Tibial nerve (tissue), 4 donors: ENCODE measurements at regions not wholly inside any gene's neighbourhood (a gene's known extent, or its start where the extent isn't known, plus 50 kb on each side); places are given as distances from the start of the nearest gene placed in this dataset.

Experiments used
- DNase-seq, 2 donors: peaks; one replicate each; pipeline ENCODE4 v3.0.0-alpha.2; 2019; ENCODE audit warnings: low spot score in 2 of 2
- H3K27ac ChIP-seq, 4 donors: fragments of 200-600 bp; sonication (generic) in 3 of 4; one replicate each; pipeline ENCODE4 v1.5.1; 2017 to 2019; ENCODE audit warnings: mild to moderate bottlenecking in 1 of 4
- H3K27me3 ChIP-seq, 2 donors: fragments of 200-600 bp; sonication (generic) in 1 of 2; one replicate each; pipeline versions ENCODE4 v1.5.1 to v1.6.0; 2017 to 2019
- H3K36me3 ChIP-seq, 3 donors: fragments of 200-600 bp; sonication (generic); one replicate each; pipeline ENCODE4 v1.5.1; 2018 to 2019
- H3K4me1 ChIP-seq, 4 donors: fragments of 200-600 bp; sonication (generic) in 3 of 4; one replicate each; pipeline ENCODE4 v1.5.1; 2017 to 2019
- H3K4me3 ChIP-seq, 4 donors: fragments of 200-600 bp; sonication (generic) in 3 of 4; one replicate each; pipeline ENCODE4 v1.5.1; 2017 to 2019; ENCODE audit warnings: mild to moderate bottlenecking in 1 of 4, moderate library complexity in 1 of 4
- H3K9me3 ChIP-seq, 4 donors: fragments of 200-600 bp; sonication (generic) in 3 of 4; one replicate each; pipeline ENCODE4 v1.5.1; 2017 to 2019
- CTCF ChIP-seq, 5 experiments: fragments of 200-600 bp in 3 of 5; fragments of 450-650 bp in 2 of 5; sonication (generic) in 3 of 5; IDR thresholded peaks; one replicate each; pipeline ENCODE4 v1.5.1; 2016 to 2019; ENCODE audit warnings: antibody characterized with exemption in 5 of 5, mild to moderate bottlenecking in 3 of 5, moderate library complexity in 2 of 5
- EP300 ChIP-seq, 2 donors: sonication (generic); formaldehyde crosslinking; IDR thresholded peaks; one replicate each; pipeline ENCODE4 v1.6.1; 2017; ENCODE audit warnings: antibody characterized with exemption in 2 of 2, mild to moderate bottlenecking in 1 of 2
- POLR2A ChIP-seq, 2 donors: fragments of 450-650 bp; IDR thresholded peaks; one replicate each; pipeline ENCODE4 v1.6.1; 2017; ENCODE audit warnings: antibody characterized with exemption in 2 of 2, mild to moderate bottlenecking in 2 of 2, moderate library complexity in 2 of 2
- WGBS, 2 donors: methylation state at CpG; one replicate each; pipeline ENCODE4 v1.1.5; 2018; 5-methylcytosine and 5-hydroxymethylcytosine counted together

DNA sequence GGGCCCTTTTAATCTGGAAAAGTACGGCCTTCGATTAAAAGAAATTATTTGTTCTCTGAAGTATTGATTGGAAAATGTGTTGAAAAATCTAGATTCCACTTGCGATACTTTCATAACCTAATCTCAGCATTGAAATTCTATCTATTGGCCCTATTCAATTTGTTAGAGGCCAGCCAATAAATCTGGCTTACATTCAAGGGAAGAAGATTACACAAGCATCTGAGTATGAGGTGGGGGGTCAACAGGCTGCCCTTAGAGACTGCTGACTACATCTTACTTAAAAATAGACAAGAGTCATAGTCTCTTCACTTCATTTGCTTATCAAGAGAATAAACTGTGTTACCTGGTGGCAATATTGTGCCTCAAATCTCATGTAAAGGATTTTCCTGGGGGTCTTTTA is 248.0 kb upstream of the KCNIP4 start:
- TF ChIP-seq CTCF (IDR thresholded peaks at IDR 0.05) (no peak), POLR2A (IDR thresholded peaks at IDR 0.05) (no peak), EP300 (IDR thresholded peaks at IDR 0.05) (no peak)
- Histone ChIP-seq H3K4me3 (no peak overlapping the region), H3K27ac (no peak overlapping the region), H3K9me3 (no peaks in the 10 kb centered on the region), H3K27me3 (no peaks in the 10 kb centered on the region), H3K4me1 (no peaks in the 10 kb centered on the region), H3K36me3 (no peaks in the 10 kb centered on the region)
- 84 to 90% methylated on average over 3 of the region's 3 CpGs for WGBS, 2 donors
- DNase-seq: no peak

DNA sequence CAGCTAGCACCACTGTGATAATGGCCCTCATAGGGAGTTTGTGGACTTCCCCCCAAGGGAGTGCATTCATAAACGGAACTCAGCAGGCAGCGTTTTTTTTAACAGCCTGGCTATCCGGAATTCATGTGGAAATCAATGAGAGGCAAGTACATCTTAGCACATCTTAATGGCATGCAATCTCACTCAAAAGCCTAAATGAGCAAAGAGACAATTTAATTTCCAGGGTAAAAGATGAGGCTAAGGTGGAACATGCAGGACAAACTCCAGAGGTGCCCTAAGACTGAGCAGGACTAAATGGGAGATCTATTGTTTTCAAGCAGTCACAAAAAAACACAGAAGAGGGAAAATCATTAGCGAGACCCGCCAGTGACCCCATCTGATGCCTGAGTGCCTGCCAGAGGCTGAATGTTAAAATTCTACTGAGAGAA is 243.5 kb upstream of the KCNIP4 start:
- TF ChIP-seq POLR2A (IDR thresholded peaks at IDR 0.05): no peak
- no peak for TF ChIP-seq CTCF (IDR thresholded peaks at IDR 0.05)
- no peak for TF ChIP-seq EP300 (IDR thresholded peaks at IDR 0.05)
- DNase-seq: no peak
- WGBS, 2 donors: 5 to 13% methylated on average over 5 of the region's 5 CpGs

GRCh38 chr4:22191565-22191964 is 243.0 kb upstream of the KCNIP4 start:
- H3K4me3 ChIP-seq: no peak overlapping the region
- WGBS, 2 donors: 62 to 63% methylated on average over 2 of the region's 2 CpGs
- TF ChIP-seq EP300 (IDR thresholded peaks at IDR 0.05): no peak
- TF ChIP-seq POLR2A (IDR thresholded peaks at IDR 0.05): no peak
- no peak for TF ChIP-seq CTCF (IDR thresholded peaks at IDR 0.05)
- H3K27ac ChIP-seq: no peak overlapping the region
- no peaks in the 10 kb centered on the region for H3K27me3 ChIP-seq
- DNase-seq: no peak
- no peaks in the 10 kb centered on the region for H3K4me1 ChIP-seq
- H3K36me3 ChIP-seq: no peaks in the 10 kb centered on the region
- no peaks in the 10 kb centered on the region for H3K9me3 ChIP-seq

More for the DNA sequence above, 243.5 kb upstream of the KCNIP4 start:
- H3K27ac ChIP-seq: no peak overlapping the region
- H3K9me3 ChIP-seq: no peaks in the 10 kb centered on the region
- H3K27me3 ChIP-seq: no peaks in the 10 kb centered on the region
- no peak overlapping the region for H3K4me3 ChIP-seq
- no peaks in the 10 kb centered on the region for H3K36me3 ChIP-seq
- no peaks in the 10 kb centered on the region for H3K4me1 ChIP-seq

DNA sequence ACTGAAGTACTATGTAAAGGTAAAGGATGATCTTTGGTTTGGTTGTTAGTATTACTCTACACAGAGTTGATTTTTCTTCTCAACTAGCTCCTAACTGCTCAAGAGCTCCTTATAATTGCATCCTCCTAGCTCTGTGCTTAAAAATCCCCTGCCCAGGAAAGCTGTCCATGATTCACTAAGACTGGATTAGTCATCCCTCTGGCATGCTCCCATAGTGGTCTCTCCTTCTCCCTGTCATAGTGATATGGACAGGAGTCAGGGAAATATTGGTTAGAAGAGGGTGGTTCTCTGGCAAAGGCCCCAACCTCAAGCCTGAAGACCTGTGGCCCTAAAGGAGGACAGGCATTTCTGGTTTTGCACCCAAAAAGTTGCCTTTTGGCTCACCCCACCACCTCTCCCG is 242.3 kb upstream of the KCNIP4 start:
- H3K27ac ChIP-seq: no peak overlapping the region
- WGBS, 2 donors: 77 to 80% methylated on average over 1 of the region's 1 CpG
- H3K36me3 ChIP-seq: no peaks in the 10 kb centered on the region
- no peaks in the 10 kb centered on the region for H3K9me3 ChIP-seq
- H3K4me3 ChIP-seq: no peak overlapping the region
- no peak for DNase-seq
- no peaks in the 10 kb centered on the region for H3K27me3 ChIP-seq
- TF ChIP-seq POLR2A (IDR thresholded peaks at IDR 0.05) (no peak), CTCF (IDR thresholded peaks at IDR 0.05) (no peak), EP300 (IDR thresholded peaks at IDR 0.05) (no peak)
- H3K4me1 ChIP-seq: no peaks in the 10 kb centered on the region

- no peaks in the 10 kb centered on the region for H3K36me3 ChIP-seq
- no peak overlapping the region for H3K4me3 ChIP-seq
- H3K4me1 ChIP-seq: no peaks in the 10 kb centered on the region
- no peaks in the 10 kb centered on the region for H3K9me3 ChIP-seq
- 65 to 66% methylated on average over 2 of the region's 2 CpGs for WGBS, 2 donors
- H3K27me3 ChIP-seq: no peaks in the 10 kb centered on the region
- no peak for DNase-seq
- TF ChIP-seq CTCF (IDR thresholded peaks at IDR 0.05): no peak
- no peak for TF ChIP-seq EP300 (IDR thresholded peaks at IDR 0.05)
- H3K27ac ChIP-seq: no peak overlapping the region
Observed at GRCh38 chr4:22187203-22187820, 238.7 kb upstream of the KCNIP4 start.
